ENCODE measurements at regions not wholly inside any gene's neighbourhood (a gene's known extent, or its start where the extent isn't known, plus 50 kb on each side); places are given as distances from the start of the nearest gene placed in this dataset.

GRCh38 chr1:230542681-230543080 lies 99.6 kb upstream of the COG2 start:
- TF ChIP-seq CTCF (IDR thresholded peaks at IDR 0.05) (no peak), EZH2 (IDR thresholded peaks at IDR 0.05) (no peak), EZH2phosphoT487 (IDR thresholded peaks at IDR 0.05) (no peak)

All from neural progenitor cell (in vitro differentiated cells).